DND-41 (cell line): ENCODE measurements at regions not wholly inside any gene's neighbourhood (a gene's known extent, or its start where the extent isn't known, plus 50 kb on each side); places are given as distances from the start of the nearest gene placed in this dataset.

Experiments
- ATAC-seq: fragments of 200-7000 bp; cut with Tn5 transposase; 3 replicates; pipeline ENCODE4 v1.9.1; 2021; ENCODE audit warnings: low read depth; ENCODE audit not compliant: insufficient read depth
- DNase-seq: peaks from one replicate; pipeline ENCODE4 v3.0.0-alpha.2; 2020
- H2AFZ ChIP-seq: 2 replicates; pipeline ENCODE4 v1.6.0; 2012; ENCODE audit warnings: low read depth, low read length
- H3K27ac ChIP-seq: 2 replicates; pipeline ENCODE4 v1.5.1; 2012; ENCODE audit warnings: low read length, inconsistent platforms
- H3K27me3 ChIP-seq: fragments of 200-600 bp; sonication (generic); 2 replicates; pipeline ENCODE4 v1.6.0; 2012; ENCODE audit warnings: low read length, mild to moderate bottlenecking, inconsistent platforms; ENCODE audit not compliant: insufficient read depth, poor library complexity
- H3K36me3 ChIP-seq: 2 replicates; pipeline ENCODE4 v1.5.1; 2012; ENCODE audit warnings: low read length, inconsistent platforms; ENCODE audit not compliant: insufficient read depth
- H3K4me1 ChIP-seq: 2 replicates; pipeline ENCODE4 v1.5.1; 2012; ENCODE audit warnings: mild to moderate bottlenecking, low read length; ENCODE audit not compliant: insufficient read depth
- H3K4me2 ChIP-seq: 2 replicates; pipeline ENCODE4 v1.6.0; 2012; ENCODE audit warnings: mild to moderate bottlenecking, moderate library complexity, low read length, inconsistent platforms; ENCODE audit not compliant: insufficient read depth
- H3K4me3 ChIP-seq, 2 experiments: fragments of 200-600 bp in 1 of 2; shearing (Covaris generic) in 1 of 2; 2 replicates each; pipeline ENCODE4 v1.5.1; 2012 to 2016; ENCODE audit warnings: inconsistent platforms in 2 of 2, low read length in 2 of 2, mild to moderate bottlenecking in 2 of 2, low read depth in 1 of 2, moderate library complexity in 1 of 2
- H3K79me2 ChIP-seq: 2 replicates; pipeline ENCODE4 v1.6.0; 2012; ENCODE audit warnings: low read length, inconsistent platforms; ENCODE audit not compliant: insufficient read depth
- H3K9ac ChIP-seq: 2 replicates; pipeline ENCODE4 v1.6.0; 2012; ENCODE audit warnings: low read depth, mild to moderate bottlenecking, inconsistent platforms, low read length, moderate library complexity
- H3K9me3 ChIP-seq: 2 replicates; pipeline ENCODE4 v1.5.1; 2012; ENCODE audit warnings: low read length, moderate library complexity, mild to moderate bottlenecking, inconsistent platforms; ENCODE audit not compliant: insufficient read depth, severe bottlenecking
- H4K20me1 ChIP-seq: 2 replicates; pipeline ENCODE4 v1.6.0; 2012; ENCODE audit warnings: low read length; ENCODE audit not compliant: insufficient read depth
- EZH2 ChIP-seq: IDR thresholded peaks from 3 replicates; pipeline ENCODE4 v1.6.1; 2012; ENCODE audit warnings: borderline replicate concordance, low read depth, mild to moderate bottlenecking, moderate library complexity, low read length, inconsistent platforms; ENCODE audit not compliant: severe bottlenecking
- TF ChIP-seq, protein P1 (sequence below): IDR thresholded peaks from 2 replicates; pipeline ENCODE4 v1.5.1; 2012; ENCODE audit warnings: borderline replicate concordance, low read length, moderate library complexity, mild to moderate bottlenecking; ENCODE audit not compliant: poor library complexity, severe bottlenecking; ENCODE audit errors: extremely low read depth

DNA sequence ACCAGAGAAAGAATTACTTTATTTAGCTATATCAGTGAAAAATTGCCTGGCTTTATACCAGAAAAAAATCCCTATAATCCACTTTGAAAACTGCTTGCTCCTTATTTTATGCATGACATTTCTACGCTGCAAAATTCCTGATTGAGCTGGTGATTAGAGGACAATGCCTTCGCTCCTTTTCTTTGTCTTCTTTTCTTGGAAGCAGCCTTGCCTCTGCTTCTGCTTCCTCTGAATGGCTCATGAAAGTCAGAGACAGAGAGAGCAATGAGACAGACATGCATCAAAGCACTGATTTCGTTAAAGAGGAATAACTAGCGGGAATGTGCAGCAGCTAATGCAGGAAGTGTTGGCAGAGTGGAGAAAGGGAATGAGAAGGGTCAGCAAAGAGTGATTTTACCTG lies 294.3 kb upstream of the IGFBP7 start:
- Histone ChIP-seq H3K27me3 (no peaks in the 10 kb centered on the region), H4K20me1 (no peaks in the 10 kb centered on the region), H3K27ac (no peak overlapping the region), H3K9ac (no peak overlapping the region), H3K4me3 (no peak overlapping the region), H3K9me3 (no peaks in the 10 kb centered on the region), H3K4me2 (no peak overlapping the region), H3K36me3 (no peaks in the 10 kb centered on the region), H3K4me1 (no peaks in the 10 kb centered on the region), H2AFZ (no peak overlapping the region), H3K79me2 (no peaks in the 10 kb centered on the region)
- ATAC-seq = no peak
- no peak for DNase-seq
- no peak for TF ChIP-seq EZH2
- TF ChIP-seq, protein P1, sequence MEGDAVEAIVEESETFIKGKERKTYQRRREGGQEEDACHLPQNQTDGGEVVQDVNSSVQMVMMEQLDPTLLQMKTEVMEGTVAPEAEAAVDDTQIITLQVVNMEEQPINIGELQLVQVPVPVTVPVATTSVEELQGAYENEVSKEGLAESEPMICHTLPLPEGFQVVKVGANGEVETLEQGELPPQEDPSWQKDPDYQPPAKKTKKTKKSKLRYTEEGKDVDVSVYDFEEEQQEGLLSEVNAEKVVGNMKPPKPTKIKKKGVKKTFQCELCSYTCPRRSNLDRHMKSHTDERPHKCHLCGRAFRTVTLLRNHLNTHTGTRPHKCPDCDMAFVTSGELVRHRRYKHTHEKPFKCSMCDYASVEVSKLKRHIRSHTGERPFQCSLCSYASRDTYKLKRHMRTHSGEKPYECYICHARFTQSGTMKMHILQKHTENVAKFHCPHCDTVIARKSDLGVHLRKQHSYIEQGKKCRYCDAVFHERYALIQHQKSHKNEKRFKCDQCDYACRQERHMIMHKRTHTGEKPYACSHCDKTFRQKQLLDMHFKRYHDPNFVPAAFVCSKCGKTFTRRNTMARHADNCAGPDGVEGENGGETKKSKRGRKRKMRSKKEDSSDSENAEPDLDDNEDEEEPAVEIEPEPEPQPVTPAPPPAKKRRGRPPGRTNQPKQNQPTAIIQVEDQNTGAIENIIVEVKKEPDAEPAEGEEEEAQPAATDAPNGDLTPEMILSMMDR = no peak

DNA sequence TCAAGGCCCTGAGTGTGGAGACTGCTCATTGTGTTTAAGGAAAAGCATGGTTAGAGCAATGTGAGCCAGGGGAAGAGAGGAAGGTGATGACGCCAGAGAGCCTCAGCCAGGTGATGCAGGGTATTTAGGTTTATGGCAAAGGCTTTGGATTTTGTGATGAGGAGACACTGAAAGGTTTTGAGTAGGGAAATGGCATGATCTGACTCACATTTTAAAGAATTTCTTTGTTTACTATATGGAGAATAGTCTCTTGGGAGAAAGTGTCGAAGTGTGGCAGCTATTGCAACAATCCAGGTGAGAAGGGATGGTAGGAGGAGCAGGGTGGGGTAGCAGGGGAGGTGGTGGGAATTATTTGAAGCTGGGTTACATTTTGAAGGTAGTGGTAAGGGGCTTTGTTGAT lies 293.4 kb upstream of the IGFBP7 start:
- ATAC-seq (no peak), DNase-seq (no peak)
- H3K9ac ChIP-seq = no peak overlapping the region
- no peaks in the 10 kb centered on the region for H3K9me3 ChIP-seq
- no peaks in the 10 kb centered on the region for H3K79me2 ChIP-seq
- H3K4me2 ChIP-seq = no peak overlapping the region
- no peaks in the 10 kb centered on the region for H3K27me3 ChIP-seq
- H4K20me1 ChIP-seq = no peaks in the 10 kb centered on the region
- H3K4me3 ChIP-seq = no peak overlapping the region
- no peaks in the 10 kb centered on the region for H3K4me1 ChIP-seq
- TF ChIP-seq EZH2 = no peak
- TF ChIP-seq, protein P1 = no peak
- H3K27ac ChIP-seq = no peak overlapping the region
- H2AFZ ChIP-seq = no peak overlapping the region
- no peaks in the 10 kb centered on the region for H3K36me3 ChIP-seq

DNA sequence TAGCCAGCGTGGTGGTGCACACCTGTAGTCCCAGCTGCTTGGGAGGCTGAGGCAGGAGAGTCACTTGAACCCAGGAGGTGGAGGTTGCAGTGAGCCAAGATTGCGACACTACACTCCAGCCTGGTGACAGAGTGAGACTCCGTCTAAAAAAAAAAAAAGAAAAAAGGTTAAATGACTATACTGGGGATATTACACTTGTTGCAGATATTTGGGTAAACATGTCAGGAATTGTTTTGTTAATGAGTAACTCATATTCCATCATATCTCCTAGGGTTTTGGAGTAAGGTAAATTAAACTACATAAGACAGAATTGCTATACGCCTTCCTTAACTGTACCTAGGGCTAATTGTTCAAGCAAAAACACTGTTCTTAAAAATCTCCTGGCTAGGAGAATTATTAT lies 291.4 kb upstream of the IGFBP7 start:
- no peak overlapping the region for H3K9ac ChIP-seq
- no peak overlapping the region for H3K4me3 ChIP-seq
- no peaks in the 10 kb centered on the region for H3K27me3 ChIP-seq
- no peak for ATAC-seq
- no peaks in the 10 kb centered on the region for H3K36me3 ChIP-seq
- no peak for DNase-seq
- no peaks in the 10 kb centered on the region for H3K9me3 ChIP-seq
- TF ChIP-seq, protein P1 = no peak
- no peak for TF ChIP-seq EZH2
- H3K4me2 ChIP-seq = no peak overlapping the region
- no peaks in the 10 kb centered on the region for H4K20me1 ChIP-seq
- H3K4me1 ChIP-seq = no peaks in the 10 kb centered on the region
- no peak overlapping the region for H3K27ac ChIP-seq
- H2AFZ ChIP-seq = no peak overlapping the region
- no peaks in the 10 kb centered on the region for H3K79me2 ChIP-seq

DNA sequence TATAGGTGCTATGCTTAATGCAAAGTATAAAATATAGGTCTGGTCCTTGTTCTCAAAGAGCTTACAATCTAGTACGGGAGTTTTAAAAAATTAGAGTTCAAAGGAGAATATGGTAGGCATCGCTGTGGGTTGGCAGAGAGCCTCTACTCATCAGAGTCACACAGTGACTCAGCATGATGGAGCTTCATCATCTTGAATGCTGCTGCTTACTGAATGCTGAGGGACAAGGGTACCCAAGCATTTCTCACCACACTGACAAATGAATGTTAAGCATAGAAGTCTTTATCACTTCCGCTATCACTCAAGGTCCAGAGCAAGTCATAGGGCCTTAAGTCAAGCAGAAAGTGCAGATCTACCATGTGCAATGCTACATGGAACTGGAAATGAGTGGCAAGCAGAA lies 268.6 kb upstream of the IGFBP7 start:
- Histone ChIP-seq H2AFZ (no peak overlapping the region), H3K4me1 (no peaks in the 10 kb centered on the region), H3K9me3 (no peaks in the 10 kb centered on the region), H3K4me2 (no peak overlapping the region), H3K27me3 (no peaks in the 10 kb centered on the region), H3K9ac (no peak overlapping the region), H3K79me2 (no peaks in the 10 kb centered on the region), H3K27ac (no peak overlapping the region), H3K4me3 (no peak overlapping the region), H3K36me3 (no peaks in the 10 kb centered on the region), H4K20me1 (no peaks in the 10 kb centered on the region)
- TF ChIP-seq EZH2 = no peak
- TF ChIP-seq, protein P1 = no peak
- no peak for DNase-seq
- no peak for ATAC-seq
